Loucy (cell line): ENCODE measurements at regions not wholly inside any gene's neighbourhood (a gene's known extent, or its start where the extent isn't known, plus 50 kb on each side); places are given as distances from the start of the nearest gene placed in this dataset.

Experiments
- EZH2phosphoT487 ChIP-seq: fragments of 200-600 bp; IDR thresholded peaks from 2 replicates; pipeline ENCODE4 v1.6.1; 2018; ENCODE audit warnings: antibody characterized with exemption, mild to moderate bottlenecking, moderate library complexity, borderline replicate concordance
- TF ChIP-seq, protein P1 (sequence below): fragments of 200-600 bp; sonication (generic); conservative IDR thresholded peaks from 2 replicates; pipeline ENCODE4 v1.5.1; 2014; ENCODE audit warnings: mild to moderate bottlenecking, antibody characterized with exemption, low read length

DNA sequence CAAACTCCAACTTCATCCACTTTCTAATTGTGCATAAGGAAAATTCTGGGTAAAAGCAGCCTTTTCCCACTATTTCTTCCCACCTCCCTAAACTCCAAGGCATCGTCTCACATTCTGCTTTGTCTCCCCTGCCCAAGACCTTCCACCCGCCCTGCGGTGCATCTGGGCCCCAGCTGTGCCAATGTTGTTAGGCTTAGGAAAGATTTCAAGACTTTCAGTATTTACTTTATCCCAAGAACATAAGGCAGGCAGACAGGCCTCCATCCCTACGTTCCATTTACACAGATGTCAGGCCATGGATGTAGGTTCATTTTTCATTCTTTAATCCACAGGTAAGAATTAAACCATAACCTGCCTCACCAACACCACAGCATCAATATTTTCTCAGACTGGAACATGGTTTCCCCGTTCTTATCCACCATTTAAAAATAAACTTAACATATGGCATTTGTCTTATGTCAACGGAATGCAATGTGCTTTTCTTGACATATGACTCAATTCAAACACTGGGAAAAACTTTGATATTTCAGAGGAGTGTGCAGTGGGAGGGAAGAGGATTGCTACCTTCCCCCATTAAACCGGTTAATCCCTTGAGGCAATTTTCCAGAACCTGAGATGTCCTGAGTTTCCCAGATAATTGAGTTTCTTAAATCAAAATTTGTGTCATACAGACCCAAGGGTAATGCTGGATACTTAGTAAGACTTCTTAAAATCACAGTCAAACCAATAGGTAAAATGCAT is 238.0 kb upstream of the LRIG1 start:
- TF ChIP-seq EZH2phosphoT487 = no peak
- TF ChIP-seq, protein P1, sequence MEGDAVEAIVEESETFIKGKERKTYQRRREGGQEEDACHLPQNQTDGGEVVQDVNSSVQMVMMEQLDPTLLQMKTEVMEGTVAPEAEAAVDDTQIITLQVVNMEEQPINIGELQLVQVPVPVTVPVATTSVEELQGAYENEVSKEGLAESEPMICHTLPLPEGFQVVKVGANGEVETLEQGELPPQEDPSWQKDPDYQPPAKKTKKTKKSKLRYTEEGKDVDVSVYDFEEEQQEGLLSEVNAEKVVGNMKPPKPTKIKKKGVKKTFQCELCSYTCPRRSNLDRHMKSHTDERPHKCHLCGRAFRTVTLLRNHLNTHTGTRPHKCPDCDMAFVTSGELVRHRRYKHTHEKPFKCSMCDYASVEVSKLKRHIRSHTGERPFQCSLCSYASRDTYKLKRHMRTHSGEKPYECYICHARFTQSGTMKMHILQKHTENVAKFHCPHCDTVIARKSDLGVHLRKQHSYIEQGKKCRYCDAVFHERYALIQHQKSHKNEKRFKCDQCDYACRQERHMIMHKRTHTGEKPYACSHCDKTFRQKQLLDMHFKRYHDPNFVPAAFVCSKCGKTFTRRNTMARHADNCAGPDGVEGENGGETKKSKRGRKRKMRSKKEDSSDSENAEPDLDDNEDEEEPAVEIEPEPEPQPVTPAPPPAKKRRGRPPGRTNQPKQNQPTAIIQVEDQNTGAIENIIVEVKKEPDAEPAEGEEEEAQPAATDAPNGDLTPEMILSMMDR = no peak
